ENCODE measurements at regions not wholly inside any gene's neighbourhood (a gene's known extent, or its start where the extent isn't known, plus 50 kb on each side); places are given as distances from the start of the nearest gene placed in this dataset.
"Not testable (repeated sequence)": the region's sequence is repeated elsewhere in the genome, so short reads cannot be mapped to it uniquely, and the experiment has no call there.

GRCh38 chr16:87100306-87101058 is 216.7 kb downstream of the C16orf95 start:
- DNase-seq (ENCODE audit: low spot score): no peak

DNA sequence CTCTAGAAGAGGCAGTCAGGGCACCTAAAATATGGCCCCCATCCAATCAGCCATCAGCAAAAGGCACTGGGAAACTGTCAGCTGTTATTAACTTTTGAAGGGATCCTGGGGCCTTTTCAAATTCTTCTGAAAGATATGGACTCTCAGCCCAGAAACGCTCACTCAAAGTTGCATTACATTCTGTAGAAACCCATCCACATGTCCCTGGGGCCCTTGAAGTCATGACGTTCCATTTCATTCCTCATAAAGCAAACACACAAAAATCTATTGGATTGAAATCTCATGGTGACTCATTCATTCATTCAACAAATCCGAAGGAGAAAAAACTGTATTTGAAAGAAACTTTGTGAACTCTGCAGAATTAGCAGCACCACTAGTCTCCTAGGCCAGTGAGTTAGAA is 215.3 kb downstream of the C16orf95 start:
- no peak for DNase-seq (ENCODE audit: low spot score)

GRCh38 chr16:87107201-87107600 is 210.0 kb downstream of the C16orf95 start:
- DNase-seq (ENCODE audit: low spot score): peak; percentile 32

DNA sequence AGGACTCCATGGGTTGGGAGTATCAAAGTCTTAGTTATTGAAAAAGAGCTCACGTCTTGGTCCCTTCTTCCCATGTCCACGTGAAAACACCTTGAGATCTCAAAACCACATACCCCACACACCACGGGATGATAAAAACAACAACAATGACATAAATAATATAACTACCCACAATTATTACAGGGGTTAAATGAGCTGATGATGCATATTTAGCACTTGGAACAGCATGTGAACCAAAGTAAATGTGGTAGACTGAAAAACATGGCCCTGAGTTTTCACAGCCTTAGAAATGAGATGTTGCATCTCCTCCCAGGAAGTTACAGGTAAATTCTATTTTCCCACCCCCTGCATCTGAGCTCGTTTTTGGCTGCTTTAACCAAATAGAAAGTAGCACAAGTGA is 208.9 kb downstream of the C16orf95 start:
- DNase-seq (ENCODE audit: low spot score): no peak

GRCh38 chr16:87108941-87109340 is 208.3 kb downstream of the C16orf95 start:
- no peak for DNase-seq (ENCODE audit: low spot score)

DNA sequence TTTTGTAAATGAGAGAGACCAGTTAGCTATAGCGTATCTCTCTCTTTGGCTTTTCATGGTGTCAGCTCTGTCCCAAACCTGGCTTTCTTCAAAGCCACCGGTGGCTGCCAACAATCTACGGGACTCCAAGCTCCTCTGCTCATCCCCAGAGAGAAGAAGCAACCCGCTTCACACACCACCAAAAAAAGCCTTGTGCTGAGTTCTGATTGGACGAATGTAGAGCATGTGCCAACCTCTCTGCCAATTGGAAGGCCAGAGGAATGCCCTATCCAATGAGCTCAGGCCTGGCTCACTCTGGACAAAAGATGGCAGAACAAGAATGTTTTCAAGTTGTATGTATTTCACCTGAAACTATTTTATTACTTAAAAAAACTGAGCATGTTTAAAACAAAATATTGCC is 202.4 kb downstream of the C16orf95 start:
- no peak for DNase-seq (ENCODE audit: low spot score)

DNA sequence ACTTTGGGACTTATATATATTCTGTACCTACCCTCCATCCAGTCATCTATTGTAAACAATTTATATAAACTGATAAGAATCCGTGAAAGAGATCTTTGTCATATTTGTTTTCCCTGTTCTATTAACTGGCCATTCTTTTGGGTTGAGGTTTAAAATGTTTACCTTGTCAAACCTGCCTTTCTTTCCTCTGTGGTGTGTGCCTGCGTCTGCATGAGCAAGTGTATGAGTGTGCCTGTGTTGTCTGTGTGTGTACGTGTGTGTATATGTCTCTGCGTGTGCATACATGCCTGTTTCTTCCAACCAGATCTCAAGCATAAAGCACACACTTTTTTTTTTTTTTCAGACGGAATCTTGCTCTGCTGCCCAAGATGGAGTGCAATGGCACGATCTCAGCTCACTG is 201.5 kb downstream of the C16orf95 start:
- DNase-seq (ENCODE audit: low spot score): no peak

GRCh38 chr16:87117936-87118335 is 199.3 kb downstream of the C16orf95 start:
- no peak for DNase-seq (ENCODE audit: low spot score)

- DNase-seq (ENCODE audit: low spot score): no peak
Observed at GRCh38 chr16:87119168-87119567, 198.0 kb downstream of the C16orf95 start.

DNA sequence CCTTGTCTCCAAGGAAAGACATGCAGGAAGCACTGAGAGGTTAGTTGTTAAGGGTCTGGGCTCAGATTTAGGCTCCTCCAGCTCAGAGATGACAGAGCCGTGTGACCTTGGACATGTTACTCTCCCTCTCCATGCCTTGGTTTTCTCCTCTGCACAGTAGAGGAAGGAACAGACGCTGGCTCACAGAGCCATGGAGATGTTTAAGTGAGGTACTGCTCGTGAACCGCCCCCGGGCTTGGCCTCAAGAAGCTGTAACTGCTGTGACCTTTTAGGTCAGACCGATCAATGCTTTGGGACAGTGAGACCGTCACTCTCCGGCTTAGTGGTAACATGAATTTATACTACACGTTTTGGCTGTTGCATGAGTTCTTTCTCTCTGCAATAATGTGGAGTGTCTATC is 197.4 kb downstream of the C16orf95 start:
- no peak for DNase-seq (ENCODE audit: low spot score)

- DNase-seq (ENCODE audit: low spot score): no peak
Observed at GRCh38 chr16:87121816-87122215, 195.4 kb downstream of the C16orf95 start.

DNA sequence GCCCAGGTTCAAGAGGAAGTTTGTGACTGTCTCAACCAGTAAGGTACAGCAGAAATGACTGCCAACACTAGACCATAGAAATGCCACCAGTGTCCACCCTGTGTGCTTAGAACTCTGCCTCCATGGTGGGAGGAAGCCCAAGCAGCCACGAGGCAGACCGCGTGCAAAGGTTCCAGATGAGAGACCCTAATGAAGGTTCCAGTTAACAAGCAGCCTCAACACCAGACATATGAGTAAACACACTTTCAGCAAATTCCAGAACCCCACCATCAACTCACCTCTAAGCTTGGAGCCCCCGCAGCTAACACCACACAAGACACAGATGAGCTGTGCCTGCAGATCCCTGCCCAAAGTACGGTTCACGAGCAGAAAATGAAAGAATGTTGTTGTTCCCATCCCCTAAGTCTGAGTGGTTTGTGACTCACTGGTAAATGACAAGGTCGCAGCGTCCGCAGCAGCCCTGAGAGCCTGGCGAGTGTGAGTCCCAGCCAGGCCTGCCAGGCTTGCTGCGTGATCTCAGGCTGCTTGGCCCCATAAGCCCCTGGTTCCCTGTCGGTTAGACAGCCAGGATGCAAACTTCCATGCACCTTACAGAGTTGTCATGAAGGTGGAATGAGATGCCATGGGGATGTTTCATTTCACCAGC is 193.7 kb downstream of the C16orf95 start:
- DNase-seq (ENCODE audit: low spot score): no peak

GRCh38 chr16:87124405-87124804 is 192.8 kb downstream of the C16orf95 start:
- DNase-seq (ENCODE audit: low spot score): not testable (repeated sequence)

DNA sequence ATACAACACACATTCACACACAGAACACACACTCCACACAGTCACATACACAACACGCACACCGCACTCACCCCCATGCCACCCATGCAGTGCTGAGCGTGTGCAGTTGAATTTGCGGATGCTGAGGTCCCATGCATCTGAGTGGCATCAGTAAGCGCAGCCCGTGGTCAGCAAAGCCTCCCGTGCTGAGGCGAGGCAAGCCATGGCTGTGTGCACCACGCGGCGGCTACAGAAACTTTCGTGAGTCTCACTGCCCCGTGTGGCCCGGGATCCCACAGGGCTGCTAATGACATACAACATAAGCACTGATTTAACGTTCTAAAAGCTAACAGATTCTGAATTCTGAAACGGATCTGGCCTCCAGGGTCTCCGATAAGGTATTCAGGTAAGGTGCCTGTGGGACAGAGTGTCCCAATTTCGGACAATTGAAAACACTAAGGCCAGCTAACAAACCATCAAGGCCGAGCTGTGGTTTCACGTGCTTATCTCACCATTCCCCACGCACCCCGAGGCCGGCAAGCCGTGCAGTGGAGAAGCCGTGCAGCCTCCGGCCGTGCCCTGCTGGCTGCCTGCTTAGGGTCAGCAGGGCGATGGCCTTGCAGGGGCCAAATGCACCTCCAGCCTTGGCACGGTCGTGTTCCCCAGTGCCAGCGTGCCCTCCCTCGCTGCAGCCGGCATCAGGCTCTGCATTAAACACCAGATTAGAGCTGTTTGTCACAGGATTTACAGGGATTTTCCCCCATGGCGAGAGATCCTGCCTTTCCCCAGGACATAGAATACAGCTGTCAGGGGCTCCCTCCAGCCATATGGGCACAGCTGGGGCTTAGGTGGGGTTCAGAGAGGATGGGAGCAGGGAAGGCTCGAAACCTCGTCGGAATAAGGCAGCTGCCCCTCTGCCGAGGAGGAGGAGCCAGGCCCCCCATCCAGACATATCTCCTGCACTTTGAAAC is 191.7 kb downstream of the C16orf95 start:
- DNase-seq (ENCODE audit: low spot score): no peak

DNA sequence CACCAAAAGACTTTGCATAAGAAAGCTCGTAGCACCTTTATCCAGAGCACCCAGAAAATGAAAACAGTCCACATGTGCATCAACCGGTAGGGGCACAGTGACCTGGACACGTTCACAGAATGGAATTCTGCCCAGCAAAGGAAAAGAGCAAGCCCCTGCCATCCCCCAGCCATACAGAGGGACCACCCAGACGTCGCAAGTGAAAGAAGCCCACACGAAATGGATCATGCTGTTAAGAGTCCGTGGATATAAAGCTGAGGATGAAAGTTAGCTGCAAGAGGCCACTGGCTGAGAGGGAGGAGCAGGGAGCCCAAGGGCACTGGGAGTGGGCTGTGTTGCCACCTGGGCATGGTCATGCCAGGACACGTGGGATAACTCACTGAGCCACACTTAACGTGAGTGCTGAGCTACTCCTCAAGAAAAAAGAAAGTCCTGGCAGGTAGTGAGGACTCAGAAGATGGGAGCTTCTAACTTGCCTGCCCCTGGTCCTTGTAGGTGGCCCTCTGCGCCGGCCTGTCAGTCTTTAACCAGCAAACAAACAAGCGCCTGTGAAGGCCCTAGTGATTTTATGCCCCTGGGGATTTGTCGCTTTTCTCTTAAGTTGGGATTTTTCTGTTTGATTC is 190.7 kb downstream of the C16orf95 start:
- no peak for DNase-seq (ENCODE audit: low spot score)

- DNase-seq (ENCODE audit: low spot score): no peak
Observed at GRCh38 chr16:87127061-87127765, 190.0 kb downstream of the C16orf95 start.

- DNase-seq (ENCODE audit: low spot score): no peak
Observed at GRCh38 chr16:87127766-87128147, 189.4 kb downstream of the C16orf95 start.

- no peak for DNase-seq (ENCODE audit: low spot score)
Observed at GRCh38 chr16:87129771-87130170, 187.4 kb downstream of the C16orf95 start.

- no peak for DNase-seq (ENCODE audit: low spot score)
Observed at GRCh38 chr16:87131061-87131995, 185.9 kb downstream of the C16orf95 start.

DNA sequence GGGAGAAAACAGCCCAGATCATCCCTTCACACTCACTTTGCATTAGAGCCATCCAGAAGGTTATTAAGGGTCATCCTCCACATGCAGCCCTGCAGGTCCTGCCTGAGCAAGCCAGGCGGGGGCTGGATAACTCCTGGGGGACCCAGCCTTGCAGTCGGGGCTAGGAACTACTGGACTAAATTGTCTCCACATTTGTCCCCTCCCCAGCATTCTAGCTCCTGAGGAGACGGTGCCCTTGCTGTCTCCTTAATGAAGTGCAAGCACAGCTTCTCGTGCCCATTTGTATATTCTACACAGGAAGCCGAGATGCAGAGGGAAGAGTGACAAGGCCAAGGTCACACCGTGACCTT is 185.2 kb downstream of the C16orf95 start:
- no peak for DNase-seq (ENCODE audit: low spot score)

Data from Ammon's horn (tissue), 1 donor.